ENCODE measurements at regions not wholly inside any gene's neighbourhood (a gene's known extent, or its start where the extent isn't known, plus 50 kb on each side); places are given as distances from the start of the nearest gene placed in this dataset.

DNA sequence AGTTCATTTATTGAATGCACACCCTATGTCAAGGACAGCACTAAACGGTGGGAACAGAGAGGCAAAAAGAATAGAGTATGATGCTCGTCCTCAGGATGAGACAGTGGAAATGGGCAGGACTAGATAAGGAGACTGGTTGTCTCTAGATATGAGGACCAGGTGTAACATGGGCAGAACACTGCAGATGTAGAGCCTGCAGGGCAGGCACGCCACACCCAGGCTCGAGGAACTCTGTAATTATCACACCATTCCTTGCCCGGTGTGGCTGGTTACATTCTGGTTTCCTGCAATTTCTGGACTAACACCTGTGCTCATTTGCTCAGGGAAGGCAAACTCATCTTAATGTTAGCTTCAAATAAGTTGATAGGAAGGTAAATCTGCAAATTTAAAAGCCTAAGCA is 334.4 kb downstream of the DHX15 start:
- TF ChIP-seq, protein P1, sequence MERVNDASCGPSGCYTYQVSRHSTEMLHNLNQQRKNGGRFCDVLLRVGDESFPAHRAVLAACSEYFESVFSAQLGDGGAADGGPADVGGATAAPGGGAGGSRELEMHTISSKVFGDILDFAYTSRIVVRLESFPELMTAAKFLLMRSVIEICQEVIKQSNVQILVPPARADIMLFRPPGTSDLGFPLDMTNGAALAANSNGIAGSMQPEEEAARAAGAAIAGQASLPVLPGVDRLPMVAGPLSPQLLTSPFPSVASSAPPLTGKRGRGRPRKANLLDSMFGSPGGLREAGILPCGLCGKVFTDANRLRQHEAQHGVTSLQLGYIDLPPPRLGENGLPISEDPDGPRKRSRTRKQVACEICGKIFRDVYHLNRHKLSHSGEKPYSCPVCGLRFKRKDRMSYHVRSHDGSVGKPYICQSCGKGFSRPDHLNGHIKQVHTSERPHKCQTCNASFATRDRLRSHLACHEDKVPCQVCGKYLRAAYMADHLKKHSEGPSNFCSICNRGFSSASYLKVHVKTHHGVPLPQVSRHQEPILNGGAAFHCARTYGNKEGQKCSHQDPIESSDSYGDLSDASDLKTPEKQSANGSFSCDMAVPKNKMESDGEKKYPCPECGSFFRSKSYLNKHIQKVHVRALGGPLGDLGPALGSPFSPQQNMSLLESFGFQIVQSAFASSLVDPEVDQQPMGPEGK (CRISPR knock-in tag; IDR thresholded peaks at IDR 0.05; ENCODE audit: borderline replicate concordance), result no peak
- TF ChIP-seq ARNTL (CRISPR knock-in tag; IDR thresholded peaks at IDR 0.05; ENCODE audit: borderline replicate concordance, low read depth), result no peak
- TF ChIP-seq, protein P2, sequence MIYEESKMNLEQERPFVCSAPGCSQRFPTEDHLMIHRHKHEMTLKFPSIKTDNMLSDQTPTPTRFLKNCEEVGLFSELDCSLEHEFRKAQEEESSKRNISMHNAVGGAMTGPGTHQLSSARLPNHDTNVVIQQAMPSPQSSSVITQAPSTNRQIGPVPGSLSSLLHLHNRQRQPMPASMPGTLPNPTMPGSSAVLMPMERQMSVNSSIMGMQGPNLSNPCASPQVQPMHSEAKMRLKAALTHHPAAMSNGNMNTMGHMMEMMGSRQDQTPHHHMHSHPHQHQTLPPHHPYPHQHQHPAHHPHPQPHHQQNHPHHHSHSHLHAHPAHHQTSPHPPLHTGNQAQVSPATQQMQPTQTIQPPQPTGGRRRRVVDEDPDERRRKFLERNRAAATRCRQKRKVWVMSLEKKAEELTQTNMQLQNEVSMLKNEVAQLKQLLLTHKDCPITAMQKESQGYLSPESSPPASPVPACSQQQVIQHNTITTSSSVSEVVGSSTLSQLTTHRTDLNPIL (CRISPR knock-in tag; IDR thresholded peaks at IDR 0.05; ENCODE audit: low read depth), result no peak
- TF ChIP-seq, protein P3, sequence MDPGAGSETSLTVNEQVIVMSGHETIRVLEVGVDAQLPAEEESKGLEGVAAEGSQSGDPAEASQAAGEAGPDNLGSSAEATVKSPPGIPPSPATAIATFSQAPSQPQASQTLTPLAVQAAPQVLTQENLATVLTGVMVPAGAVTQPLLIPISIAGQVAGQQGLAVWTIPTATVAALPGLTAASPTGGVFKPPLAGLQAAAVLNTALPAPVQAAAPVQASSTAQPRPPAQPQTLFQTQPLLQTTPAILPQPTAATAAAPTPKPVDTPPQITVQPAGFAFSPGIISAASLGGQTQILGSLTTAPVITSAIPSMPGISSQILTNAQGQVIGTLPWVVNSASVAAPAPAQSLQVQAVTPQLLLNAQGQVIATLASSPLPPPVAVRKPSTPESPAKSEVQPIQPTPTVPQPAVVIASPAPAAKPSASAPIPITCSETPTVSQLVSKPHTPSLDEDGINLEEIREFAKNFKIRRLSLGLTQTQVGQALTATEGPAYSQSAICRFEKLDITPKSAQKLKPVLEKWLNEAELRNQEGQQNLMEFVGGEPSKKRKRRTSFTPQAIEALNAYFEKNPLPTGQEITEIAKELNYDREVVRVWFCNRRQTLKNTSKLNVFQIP (CRISPR knock-in tag; IDR thresholded peaks at IDR 0.05; ENCODE audit: borderline replicate concordance, low read depth), result no peak
- no peak for TF ChIP-seq CSDC2 (CRISPR knock-in tag; IDR thresholded peaks at IDR 0.05)
- no peak for TF ChIP-seq ISL1 (CRISPR knock-in tag; IDR thresholded peaks at IDR 0.05)
- no peak for TF ChIP-seq BACH2 (CRISPR knock-in tag; IDR thresholded peaks at IDR 0.05; ENCODE audit: borderline replicate concordance)
- TF ChIP-seq RARB (CRISPR knock-in tag; IDR thresholded peaks at IDR 0.05), result no peak
- TF ChIP-seq SNAI2 (CRISPR knock-in tag; IDR thresholded peaks at IDR 0.05), result no peak
- TF ChIP-seq ZNF565 (CRISPR knock-in tag; conservative IDR thresholded peaks at IDR 0.05; ENCODE audit: low read depth), result no peak
- no peak for TF ChIP-seq ZFP30 (CRISPR knock-in tag; IDR thresholded peaks at IDR 0.05)
- no peak for TF ChIP-seq ZC3H10 (CRISPR knock-in tag; IDR thresholded peaks at IDR 0.05)
- no peak for TF ChIP-seq ZFP3 (CRISPR knock-in tag; IDR thresholded peaks at IDR 0.05)
- no peak for TF ChIP-seq ZNF8 (CRISPR knock-in tag; IDR thresholded peaks at IDR 0.05)
